ENCODE measurements at regions not wholly inside any gene's neighbourhood (a gene's known extent, or its start where the extent isn't known, plus 50 kb on each side); places are given as distances from the start of the nearest gene placed in this dataset.
"Not testable (repeated sequence)": the region's sequence is repeated elsewhere in the genome, so short reads cannot be mapped to it uniquely, and the experiment has no call there.

DNA sequence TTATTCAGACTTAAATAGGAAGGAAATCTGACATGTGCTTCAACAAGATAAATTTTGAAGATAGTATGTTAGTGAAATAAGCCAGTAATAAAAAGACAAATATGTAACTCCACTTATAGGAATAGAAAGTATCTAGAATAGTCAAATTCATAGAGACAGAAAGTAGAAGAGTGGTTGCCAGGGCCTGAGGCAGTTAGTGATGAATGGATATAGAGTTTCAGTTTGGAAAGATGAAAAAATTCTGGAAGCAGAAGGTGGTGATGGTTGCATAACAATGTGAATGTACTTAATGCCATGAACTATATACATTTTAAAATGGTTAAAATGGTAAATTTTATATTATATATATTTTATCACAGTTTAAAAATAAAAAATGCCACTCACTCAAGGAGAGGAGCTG is 54.3 kb downstream of the HAND2 start:
- H3K27ac ChIP-seq (ENCODE audit: low read depth, low read length): no peak overlapping the region
- H3K4me3 ChIP-seq (ENCODE audit: low read length in 3 of 3): no peak overlapping the region
- no peak overlapping the region for H3K9ac ChIP-seq (ENCODE audit: low read depth in 1 of 3, low read length in 3 of 3)
- H3K27me3 ChIP-seq (ENCODE audit: control insufficient read depth in 3 of 3, insufficient read depth in 3 of 3, low read length in 3 of 3): no peaks in the 10 kb centered on the region
- H3K36me3 ChIP-seq (ENCODE audit: control insufficient read depth in 3 of 3, insufficient read depth in 3 of 3, low read length in 3 of 3): no peaks in the 10 kb centered on the region
- H3K9me3 ChIP-seq (ENCODE audit: control insufficient read depth in 3 of 3, low read length in 3 of 3): no peaks in the 10 kb centered on the region
- no peaks in the 10 kb centered on the region for H3K4me1 ChIP-seq (ENCODE audit: control insufficient read depth in 3 of 3, insufficient read depth in 3 of 3, low read length in 3 of 3)

- H3K9me3 ChIP-seq (ENCODE audit: control insufficient read depth in 3 of 3, low read length in 3 of 3): no peaks in the 10 kb centered on the region
- H3K9ac ChIP-seq (ENCODE audit: low read depth in 1 of 3, low read length in 3 of 3): no peak overlapping the region
- no peaks in the 10 kb centered on the region for H3K4me1 ChIP-seq (ENCODE audit: control insufficient read depth in 3 of 3, insufficient read depth in 3 of 3, low read length in 3 of 3)
- H3K4me3 ChIP-seq (ENCODE audit: low read length in 3 of 3): no peak overlapping the region
- H3K36me3 ChIP-seq (ENCODE audit: control insufficient read depth in 3 of 3, insufficient read depth in 3 of 3, low read length in 3 of 3): no peaks in the 10 kb centered on the region
- no peaks in the 10 kb centered on the region for H3K27me3 ChIP-seq (ENCODE audit: control insufficient read depth in 3 of 3, insufficient read depth in 3 of 3, low read length in 3 of 3)
- no peak overlapping the region for H3K27ac ChIP-seq (ENCODE audit: low read depth, low read length)
Measured at GRCh38 chr4:173469622-173470021, 60.4 kb downstream of the HAND2 start.

- H3K4me1 ChIP-seq (ENCODE audit: control insufficient read depth in 3 of 3, insufficient read depth in 3 of 3, low read length in 3 of 3): no peaks in the 10 kb centered on the region
- H3K27ac ChIP-seq (ENCODE audit: low read depth, low read length): no peak overlapping the region
- no peaks in the 10 kb centered on the region for H3K9me3 ChIP-seq (ENCODE audit: control insufficient read depth in 3 of 3, low read length in 3 of 3)
- H3K36me3 ChIP-seq (ENCODE audit: control insufficient read depth in 3 of 3, insufficient read depth in 3 of 3, low read length in 3 of 3): no peaks in the 10 kb centered on the region
- H3K4me3 ChIP-seq (ENCODE audit: low read length in 3 of 3): no peak overlapping the region
- no peak overlapping the region for H3K9ac ChIP-seq (ENCODE audit: low read depth in 1 of 3, low read length in 3 of 3)
- no peaks in the 10 kb centered on the region for H3K27me3 ChIP-seq (ENCODE audit: control insufficient read depth in 3 of 3, insufficient read depth in 3 of 3, low read length in 3 of 3)
Measured at GRCh38 chr4:173468314-173468713, 61.7 kb downstream of the HAND2 start.

- Histone ChIP-seq H3K4me3 (ENCODE audit: low read length in 3 of 3) (no peak overlapping the region), H3K27me3 (ENCODE audit: control insufficient read depth in 3 of 3, insufficient read depth in 3 of 3, low read length in 3 of 3) (no peaks in the 10 kb centered on the region), H3K9ac (ENCODE audit: low read depth in 1 of 3, low read length in 3 of 3) (no peak overlapping the region), H3K9me3 (ENCODE audit: control insufficient read depth in 3 of 3, low read length in 3 of 3) (no peaks in the 10 kb centered on the region), H3K27ac (ENCODE audit: low read depth, low read length) (no peak overlapping the region), H3K36me3 (ENCODE audit: control insufficient read depth in 3 of 3, insufficient read depth in 3 of 3, low read length in 3 of 3) (no peaks in the 10 kb centered on the region), H3K4me1 (ENCODE audit: control insufficient read depth in 3 of 3, insufficient read depth in 3 of 3, low read length in 3 of 3) (no peaks in the 10 kb centered on the region)
Measured at GRCh38 chr4:173466101-173466500, 63.9 kb downstream of the HAND2 start.

DNA sequence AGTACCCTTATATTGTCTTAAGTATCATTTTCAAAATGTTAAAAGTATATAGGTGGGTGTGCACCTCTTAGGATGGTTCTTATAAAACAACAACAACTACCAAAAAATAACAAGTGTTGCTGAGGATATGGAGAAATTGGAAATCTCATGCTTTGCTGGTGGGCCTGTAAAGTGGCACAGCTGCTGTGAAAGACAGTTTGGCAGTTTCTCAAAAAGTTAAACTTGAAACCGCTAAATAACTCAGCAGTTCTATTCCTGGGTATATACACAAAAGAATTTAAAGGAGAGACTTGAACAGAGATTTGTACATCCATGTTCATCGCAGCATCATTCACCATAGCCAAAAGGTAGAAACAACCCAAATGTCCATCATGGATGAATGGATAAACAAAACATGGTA is 65.5 kb downstream of the HAND2 start:
- Histone ChIP-seq H3K4me1 (ENCODE audit: control insufficient read depth in 3 of 3, insufficient read depth in 3 of 3, low read length in 3 of 3) (no peaks in the 10 kb centered on the region), H3K4me3 (ENCODE audit: low read length in 3 of 3) (no peak overlapping the region), H3K27ac (ENCODE audit: low read depth, low read length) (no peak overlapping the region), H3K36me3 (ENCODE audit: control insufficient read depth in 3 of 3, insufficient read depth in 3 of 3, low read length in 3 of 3) (no peaks in the 10 kb centered on the region), H3K9ac (ENCODE audit: low read depth in 1 of 3, low read length in 3 of 3) (no peak overlapping the region), H3K27me3 (ENCODE audit: control insufficient read depth in 3 of 3, insufficient read depth in 3 of 3, low read length in 3 of 3) (no peaks in the 10 kb centered on the region), H3K9me3 (ENCODE audit: control insufficient read depth in 3 of 3, low read length in 3 of 3) (peaks cover 0 to 2% (median 0%) of the 10 kb centered on the region in 3 donors)

- peaks cover 0 to 2% (median 0%) of the 10 kb centered on the region in 3 donors for H3K9me3 ChIP-seq (ENCODE audit: control insufficient read depth in 3 of 3, low read length in 3 of 3)
- H3K4me1 ChIP-seq (ENCODE audit: control insufficient read depth in 3 of 3, insufficient read depth in 3 of 3, low read length in 3 of 3): no peaks in the 10 kb centered on the region
- H3K9ac ChIP-seq (ENCODE audit: low read depth in 1 of 3, low read length in 3 of 3): no peak overlapping the region
- no peaks in the 10 kb centered on the region for H3K27me3 ChIP-seq (ENCODE audit: control insufficient read depth in 3 of 3, insufficient read depth in 3 of 3, low read length in 3 of 3)
- no peak overlapping the region for H3K27ac ChIP-seq (ENCODE audit: low read depth, low read length)
- H3K36me3 ChIP-seq (ENCODE audit: control insufficient read depth in 3 of 3, insufficient read depth in 3 of 3, low read length in 3 of 3): no peaks in the 10 kb centered on the region
- no peak overlapping the region for H3K4me3 ChIP-seq (ENCODE audit: low read length in 3 of 3)
Measured at GRCh38 chr4:173463816-173464215, 64.9 kb upstream of the SCRG1 start.

DNA sequence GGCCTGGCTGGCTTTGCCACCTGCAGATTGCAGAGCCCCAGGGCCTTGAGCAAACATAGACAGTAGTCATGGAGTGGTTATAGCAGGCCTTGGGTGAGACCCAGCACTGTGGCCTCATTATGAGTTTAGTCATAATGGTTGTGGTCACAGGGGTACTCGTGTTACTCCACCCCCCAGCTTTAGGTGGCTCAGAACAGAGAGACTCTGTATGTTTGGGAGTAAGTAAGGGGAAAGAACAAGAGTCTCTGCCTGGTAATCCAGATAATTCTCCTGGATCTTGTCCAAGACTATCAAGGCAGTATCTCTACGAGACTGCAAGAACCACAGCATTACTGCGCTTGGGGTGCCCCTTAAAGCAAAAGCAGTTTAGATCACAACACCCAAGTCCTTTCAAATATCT is 62.3 kb upstream of the SCRG1 start:
- Histone ChIP-seq H3K9ac (ENCODE audit: low read depth in 1 of 3, low read length in 3 of 3) (no peak overlapping the region), H3K27ac (ENCODE audit: low read depth, low read length) (no peak overlapping the region), H3K4me1 (ENCODE audit: control insufficient read depth in 3 of 3, insufficient read depth in 3 of 3, low read length in 3 of 3) (no peaks in the 10 kb centered on the region), H3K36me3 (ENCODE audit: control insufficient read depth in 3 of 3, insufficient read depth in 3 of 3, low read length in 3 of 3) (no peaks in the 10 kb centered on the region), H3K4me3 (ENCODE audit: low read length in 3 of 3) (no peak overlapping the region), H3K9me3 (ENCODE audit: control insufficient read depth in 3 of 3, low read length in 3 of 3) (peaks cover 0 to 2% (median 0%) of the 10 kb centered on the region in 3 donors), H3K27me3 (ENCODE audit: control insufficient read depth in 3 of 3, insufficient read depth in 3 of 3, low read length in 3 of 3) (no peaks in the 10 kb centered on the region)

GRCh38 chr4:173459857-173460256 is 60.9 kb upstream of the SCRG1 start:
- Histone ChIP-seq H3K4me1 (ENCODE audit: control insufficient read depth in 3 of 3, insufficient read depth in 3 of 3, low read length in 3 of 3) (no peaks in the 10 kb centered on the region), H3K9me3 (ENCODE audit: control insufficient read depth in 3 of 3, low read length in 3 of 3) (peaks cover 0 to 2% (median 0%) of the 10 kb centered on the region in 3 donors), H3K4me3 (ENCODE audit: low read length in 3 of 3) (no peak overlapping the region), H3K36me3 (ENCODE audit: control insufficient read depth in 3 of 3, insufficient read depth in 3 of 3, low read length in 3 of 3) (no peaks in the 10 kb centered on the region), H3K9ac (ENCODE audit: low read depth in 1 of 3, low read length in 3 of 3) (no peak overlapping the region), H3K27ac (ENCODE audit: low read depth, low read length) (no peak overlapping the region), H3K27me3 (ENCODE audit: control insufficient read depth in 3 of 3, insufficient read depth in 3 of 3, low read length in 3 of 3) (no peaks in the 10 kb centered on the region)

- H3K9me3 ChIP-seq (ENCODE audit: control insufficient read depth in 3 of 3, low read length in 3 of 3): peaks cover 0 to 2% (median 0%) of the 10 kb centered on the region in 3 donors
- no peaks in the 10 kb centered on the region for H3K4me1 ChIP-seq (ENCODE audit: control insufficient read depth in 3 of 3, insufficient read depth in 3 of 3, low read length in 3 of 3)
- H3K4me3 ChIP-seq (ENCODE audit: low read length in 3 of 3): no peak overlapping the region
- no peaks in the 10 kb centered on the region for H3K27me3 ChIP-seq (ENCODE audit: control insufficient read depth in 3 of 3, insufficient read depth in 3 of 3, low read length in 3 of 3)
- H3K27ac ChIP-seq (ENCODE audit: low read depth, low read length): no peak overlapping the region
- no peaks in the 10 kb centered on the region for H3K36me3 ChIP-seq (ENCODE audit: control insufficient read depth in 3 of 3, insufficient read depth in 3 of 3, low read length in 3 of 3)
- no peak overlapping the region for H3K9ac ChIP-seq (ENCODE audit: low read depth in 1 of 3, low read length in 3 of 3)
Measured at GRCh38 chr4:173457893-173458292, 59.0 kb upstream of the SCRG1 start.

GRCh38 chr4:173451435-173451834 is 52.5 kb upstream of the SCRG1 start:
- not testable (repeated sequence) for H3K9me3 ChIP-seq (ENCODE audit: control insufficient read depth in 3 of 3, low read length in 3 of 3); H3K9ac ChIP-seq (ENCODE audit: low read depth in 1 of 3, low read length in 3 of 3); H3K36me3 ChIP-seq (ENCODE audit: control insufficient read depth in 3 of 3, insufficient read depth in 3 of 3, low read length in 3 of 3); H3K27ac ChIP-seq (ENCODE audit: low read depth, low read length); H3K27me3 ChIP-seq (ENCODE audit: control insufficient read depth in 3 of 3, insufficient read depth in 3 of 3, low read length in 3 of 3); H3K4me3 ChIP-seq (ENCODE audit: low read length in 3 of 3)
- H3K4me1 ChIP-seq (ENCODE audit: control insufficient read depth in 3 of 3, insufficient read depth in 3 of 3, low read length in 3 of 3): peaks cover 6 to 18% (median 12%) of the 10 kb centered on the region in 3 donors

DNA sequence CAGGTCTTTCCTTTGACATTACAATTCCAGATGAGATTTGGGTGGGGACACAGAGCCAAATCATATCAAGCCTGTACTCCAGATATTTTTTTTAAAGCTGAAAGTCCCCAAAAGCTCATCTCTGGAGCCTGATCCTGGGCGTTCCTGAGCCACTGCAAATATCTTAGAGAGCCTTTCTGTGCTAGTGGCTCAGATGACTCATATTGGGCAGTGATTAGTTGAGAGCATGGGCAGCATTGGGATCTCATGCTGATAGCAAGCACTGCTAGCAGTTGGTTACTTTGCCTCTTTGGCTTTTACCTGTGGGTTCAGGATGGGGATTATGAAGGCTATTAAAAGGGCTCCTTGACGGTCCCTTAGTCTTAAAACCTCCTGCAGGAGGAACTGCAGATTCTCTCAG is 51.4 kb upstream of the SCRG1 start:
- Histone ChIP-seq H3K36me3 (ENCODE audit: control insufficient read depth in 3 of 3, insufficient read depth in 3 of 3, low read length in 3 of 3) (no peaks in the 10 kb centered on the region), H3K27ac (ENCODE audit: low read depth, low read length) (no peak overlapping the region), H3K4me3 (ENCODE audit: low read length in 3 of 3) (no peak overlapping the region), H3K27me3 (ENCODE audit: control insufficient read depth in 3 of 3, insufficient read depth in 3 of 3, low read length in 3 of 3) (no peaks in the 10 kb centered on the region), H3K9ac (ENCODE audit: low read depth in 1 of 3, low read length in 3 of 3) (no peak overlapping the region), H3K9me3 (ENCODE audit: control insufficient read depth in 3 of 3, low read length in 3 of 3) (no peaks in the 10 kb centered on the region), H3K4me1 (ENCODE audit: control insufficient read depth in 3 of 3, insufficient read depth in 3 of 3, low read length in 3 of 3) (peaks cover 6 to 18% (median 12%) of the 10 kb centered on the region in 3 donors)

Measured in skeletal muscle tissue (tissue), 3 donors.